MCF 10A (cell line): ENCODE measurements at regions not wholly inside any gene's neighbourhood (a gene's known extent, or its start where the extent isn't known, plus 50 kb on each side); places are given as distances from the start of the nearest gene placed in this dataset.

Source experiments
- BruUV-seq: library from RNA; stranded (reverse); fragments of 400-500 nt; replicated peaks from 2 replicates; lab custom pipeline; 2021; lab: Mats Ljungman, UMichigan
- CTCF ChIA-PET: fragments of 300-600 bp; sonication (Branson Sonifier 250); formaldehyde crosslinking; extraction: SDS; loops from one replicate; lab custom pipeline; 2021; ENCODE audit warnings: antibody characterized with exemption, inconsistent platforms; lab: Yijun Ruan, JAX
- POLR2A ChIA-PET: fragments of 300-600, 350-650 bp; sonication (Branson Sonifier 250); formaldehyde crosslinking; extraction: SDS; loops from one replicate; lab custom pipeline; 2020; ENCODE audit warnings: antibody characterized with exemption, inconsistent platforms; lab: Yijun Ruan, JAX
- DNase-seq: peaks from one replicate; pipeline ENCODE4 v3.0.0-alpha.2; 2018; ENCODE audit not compliant: unreplicated experiment
- H3K27ac Mint-ChIP-seq: one replicate; pipeline ENCODE4 v1.8.0; 2022; ENCODE audit warnings: mild to moderate bottlenecking, low read depth, mixed read lengths; ENCODE audit not compliant: unreplicated experiment
- H3K27me3 Mint-ChIP-seq: one replicate; pipeline ENCODE4 v1.8.0; 2022; ENCODE audit warnings: mixed read lengths; ENCODE audit not compliant: insufficient read depth, unreplicated experiment
- H3K36me3 Mint-ChIP-seq: one replicate; pipeline ENCODE4 v1.8.0; 2022; ENCODE audit warnings: mild to moderate bottlenecking, moderate library complexity, mixed read lengths; ENCODE audit not compliant: insufficient read depth, unreplicated experiment
- H3K4me1 Mint-ChIP-seq: one replicate; pipeline ENCODE4 v1.8.0; 2022; ENCODE audit warnings: mixed read lengths; ENCODE audit not compliant: insufficient read depth, unreplicated experiment
- H3K4me3 Mint-ChIP-seq: one replicate; pipeline ENCODE4 v1.8.0; 2022; ENCODE audit warnings: mild to moderate bottlenecking, moderate library complexity, mixed read lengths; ENCODE audit not compliant: unreplicated experiment
- H3K9me3 Mint-ChIP-seq: one replicate; pipeline ENCODE4 v1.8.0; 2022; ENCODE audit warnings: mixed read lengths; ENCODE audit not compliant: unreplicated experiment
- intact Hi-C: fragments of 100-400 bp; cut with micrococcal nuclease; formaldehyde crosslinking; loops from 2 replicates; pipeline ENCODE4 v1.14.1; 2022
- TF ChIP-seq, protein P1 (sequence below): fragments of 200-600 bp; IDR thresholded peaks from one replicate; pipeline ENCODE4 v1.8.0; 2022; ENCODE audit warnings: antibody characterized with exemption, mild to moderate bottlenecking; ENCODE audit not compliant: unreplicated experiment

DNA sequence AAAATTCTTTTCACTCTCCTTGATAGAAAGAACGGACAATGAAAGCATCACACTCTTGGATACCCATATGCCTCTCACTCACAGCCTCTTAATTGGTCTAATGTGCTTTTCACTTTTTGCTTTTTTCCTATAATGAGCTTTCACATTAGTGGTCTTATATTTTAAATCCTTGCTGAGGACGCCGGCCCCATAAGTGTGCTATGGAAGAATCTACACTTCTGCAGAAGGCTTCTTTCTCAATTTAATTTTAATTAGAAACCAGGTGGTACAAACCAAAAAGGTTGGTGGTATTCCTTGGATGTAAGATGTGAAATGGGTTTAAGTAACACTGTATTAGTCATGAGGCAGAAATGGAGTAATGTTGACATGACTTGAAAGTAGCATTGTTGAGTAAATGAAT is 190.6 kb upstream of the NFIA start:
- TF ChIP-seq, protein P1, sequence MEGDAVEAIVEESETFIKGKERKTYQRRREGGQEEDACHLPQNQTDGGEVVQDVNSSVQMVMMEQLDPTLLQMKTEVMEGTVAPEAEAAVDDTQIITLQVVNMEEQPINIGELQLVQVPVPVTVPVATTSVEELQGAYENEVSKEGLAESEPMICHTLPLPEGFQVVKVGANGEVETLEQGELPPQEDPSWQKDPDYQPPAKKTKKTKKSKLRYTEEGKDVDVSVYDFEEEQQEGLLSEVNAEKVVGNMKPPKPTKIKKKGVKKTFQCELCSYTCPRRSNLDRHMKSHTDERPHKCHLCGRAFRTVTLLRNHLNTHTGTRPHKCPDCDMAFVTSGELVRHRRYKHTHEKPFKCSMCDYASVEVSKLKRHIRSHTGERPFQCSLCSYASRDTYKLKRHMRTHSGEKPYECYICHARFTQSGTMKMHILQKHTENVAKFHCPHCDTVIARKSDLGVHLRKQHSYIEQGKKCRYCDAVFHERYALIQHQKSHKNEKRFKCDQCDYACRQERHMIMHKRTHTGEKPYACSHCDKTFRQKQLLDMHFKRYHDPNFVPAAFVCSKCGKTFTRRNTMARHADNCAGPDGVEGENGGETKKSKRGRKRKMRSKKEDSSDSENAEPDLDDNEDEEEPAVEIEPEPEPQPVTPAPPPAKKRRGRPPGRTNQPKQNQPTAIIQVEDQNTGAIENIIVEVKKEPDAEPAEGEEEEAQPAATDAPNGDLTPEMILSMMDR: no peak
- Mint-ChIP-seq H3K4me3 (no peak overlapping the region), H3K4me1 (no peaks in the 10 kb centered on the region), H3K27ac (no peak overlapping the region), H3K36me3 (no peaks in the 10 kb centered on the region), H3K27me3 (peaks cover 74% of the 10 kb centered on the region), H3K9me3 (no peaks in the 10 kb centered on the region)
- DNase-seq: no peak
- no TSS peak for BruUV-seq
- intact Hi-C loops: no loop called here
- POLR2A ChIA-PET: no interaction called here
- CTCF ChIA-PET: no interaction called here

DNA sequence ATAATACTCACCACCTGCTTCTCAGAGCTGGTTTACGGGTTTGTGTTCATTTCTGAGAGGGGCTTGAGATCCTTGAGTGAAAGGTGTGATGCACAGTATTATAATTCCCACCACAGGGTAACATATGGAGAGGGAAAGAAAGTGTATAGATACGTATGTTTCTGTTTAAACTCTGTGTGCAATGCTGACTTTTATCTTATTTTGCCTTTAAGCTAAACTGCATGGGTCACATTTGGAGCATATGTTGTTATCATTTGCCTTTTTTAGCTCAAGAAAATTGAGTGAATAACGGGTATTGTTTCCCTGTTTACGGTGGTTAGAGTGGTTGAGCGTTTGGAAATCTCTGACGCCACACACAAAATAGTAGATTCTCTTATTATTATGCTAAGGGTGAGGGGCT is 191.1 kb upstream of the NFIA start:
- H3K4me3 Mint-ChIP-seq: no peak overlapping the region
- no peaks in the 10 kb centered on the region for H3K9me3 Mint-ChIP-seq
- peaks cover 78% of the 10 kb centered on the region for H3K27me3 Mint-ChIP-seq
- ChIA-PET POLR2A (no interaction called here), CTCF (interaction anchor here (0.6 to 0.9 kb wide), 3 partner anchors 88 to 1315 kb away, joined by 3 read pairs; no protein-coding TSS in a partner anchor)
- no TSS peak for BruUV-seq
- no peaks in the 10 kb centered on the region for H3K4me1 Mint-ChIP-seq
- no peak for DNase-seq
- H3K27ac Mint-ChIP-seq: no peak overlapping the region
- TF ChIP-seq, protein P1: no peak
- intact Hi-C loops: no loop called here
- no peaks in the 10 kb centered on the region for H3K36me3 Mint-ChIP-seq

DNA sequence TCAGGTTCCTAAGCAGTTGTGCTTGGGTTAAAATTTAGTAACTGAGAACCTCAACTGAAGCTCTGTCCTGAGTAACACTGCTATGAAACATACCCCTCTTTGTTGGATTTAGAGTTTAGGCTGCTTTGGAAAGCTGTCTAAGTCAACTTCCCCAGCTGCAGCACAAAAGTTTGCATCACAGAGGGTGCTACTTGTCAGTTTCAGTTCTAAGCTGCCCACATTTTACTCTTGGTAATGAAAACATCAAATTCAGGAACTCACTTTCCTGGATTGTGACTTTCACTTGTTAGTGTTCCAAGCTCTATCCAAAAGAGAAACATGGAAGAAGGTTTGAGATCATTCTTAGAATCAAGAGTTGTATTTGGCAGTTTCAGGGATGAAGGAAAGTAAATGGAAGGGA is 191.7 kb upstream of the NFIA start:
- Mint-ChIP-seq H3K9me3 (no peaks in the 10 kb centered on the region), H3K27ac (no peak overlapping the region), H3K36me3 (no peaks in the 10 kb centered on the region), H3K27me3 (peaks cover 84% of the 10 kb centered on the region), H3K4me1 (no peaks in the 10 kb centered on the region), H3K4me3 (no peak overlapping the region)
- ChIA-PET CTCF (interaction anchor here (0.6 to 0.9 kb wide), 3 partner anchors 89 to 1316 kb away, joined by 3 read pairs; no protein-coding TSS in a partner anchor), POLR2A (no interaction called here)
- BruUV-seq: no TSS peak
- DNase-seq: no peak
- TF ChIP-seq, protein P1: no peak
- intact Hi-C loops: no loop called here

DNA sequence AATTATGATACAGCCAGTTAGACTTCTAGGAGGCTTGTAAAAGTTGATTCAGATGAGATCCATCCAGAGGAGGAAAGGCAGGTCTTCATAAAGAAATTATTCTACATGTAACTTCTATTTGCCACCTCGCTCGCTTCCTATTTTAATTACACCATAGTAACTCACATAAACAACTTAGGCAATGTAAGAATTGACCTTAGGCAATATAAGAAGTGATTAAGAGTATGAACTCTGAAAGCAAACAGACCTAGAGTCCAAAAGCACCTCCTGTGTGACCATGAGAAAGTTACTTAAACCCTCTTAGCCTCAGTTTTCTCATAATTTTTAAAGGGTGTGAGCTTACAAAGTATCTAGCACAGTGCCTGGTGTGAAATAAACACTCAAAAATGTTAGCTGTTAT is 192.7 kb upstream of the NFIA start:
- Mint-ChIP-seq H3K36me3 (no peaks in the 10 kb centered on the region), H3K27ac (no peak overlapping the region), H3K27me3 (peaks cover 91% of the 10 kb centered on the region), H3K9me3 (no peaks in the 10 kb centered on the region), H3K4me3 (no peak overlapping the region), H3K4me1 (no peaks in the 10 kb centered on the region)
- no TSS peak for BruUV-seq
- intact Hi-C loops: no loop called here
- TF ChIP-seq, protein P1: no peak
- CTCF ChIA-PET: interaction anchor here (0.5 kb wide), 1 partner anchor 54 kb away, joined by 3 read pairs; no protein-coding TSS in a partner anchor
- no peak for DNase-seq
- POLR2A ChIA-PET: no interaction called here
